GM12892 (cell line): ENCODE measurements at regions not wholly inside any gene's neighbourhood (a gene's known extent, or its start where the extent isn't known, plus 50 kb on each side); places are given as distances from the start of the nearest gene placed in this dataset.

Experiments
- POLR2A ChIP-seq: IDR thresholded peaks from 2 replicates; pipeline ENCODE4 v1.6.1; 2011; ENCODE audit warnings: low read depth, low read length, control low read depth
- POLR2AphosphoS5 ChIP-seq: IDR thresholded peaks from 2 replicates; pipeline ENCODE4 v1.6.1; 2011; ENCODE audit warnings: low read depth, low read length, control low read depth
- TAF1 ChIP-seq: IDR thresholded peaks from 2 replicates; pipeline ENCODE4 v1.6.1; 2011; ENCODE audit warnings: low read depth, mild to moderate bottlenecking, control low read depth, low read length, borderline replicate concordance

DNA sequence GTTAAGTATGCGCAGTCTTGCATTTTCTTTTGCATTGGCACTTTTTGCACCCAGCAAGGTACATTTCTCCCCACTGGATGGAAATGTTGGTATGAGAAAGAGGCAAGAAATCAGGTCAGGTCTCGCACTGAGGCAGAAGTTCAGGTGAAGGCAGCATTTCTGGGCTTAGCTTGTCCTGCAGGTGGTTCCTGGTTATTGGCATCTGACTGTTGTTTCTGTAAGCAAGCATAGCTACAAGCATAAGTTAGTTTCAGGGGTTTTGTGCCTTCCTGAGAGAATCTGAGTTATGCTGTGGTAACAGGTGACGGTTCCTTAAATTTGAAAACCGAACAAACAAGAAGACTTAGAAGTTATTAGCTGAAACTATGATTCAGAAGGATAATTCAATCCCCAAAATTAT is 139.4 kb upstream of the GRM7 start:
- TF ChIP-seq POLR2A (no peak), POLR2AphosphoS5 (no peak), TAF1 (no peak)
